CD14-positive monocyte (primary cell): ENCODE measurements at regions not wholly inside any gene's neighbourhood (a gene's known extent, or its start where the extent isn't known, plus 50 kb on each side); places are given as distances from the start of the nearest gene placed in this dataset.

Experiments used
- DNase-seq, 3 donors: peaks; one replicate each; pipeline ENCODE4 v3.0.0-alpha.2; 2011 to 2022
- H2AFZ ChIP-seq: 2 replicates; pipeline ENCODE4 v1.6.0; 2012; ENCODE audit warnings: mild to moderate bottlenecking, low read depth, low read length, inconsistent platforms; ENCODE audit not compliant: insufficient read depth, poor library complexity, severe bottlenecking
- H3K27ac ChIP-seq, 2 donors: 1 replicate in 1 of 2; 2 replicates in 1 of 2; pipeline ENCODE4 v1.5.1; 2012 to 2013; ENCODE audit warnings: low read length in 2 of 2, control low read depth in 1 of 2, inconsistent platforms in 1 of 2, low read depth in 1 of 2, mild to moderate bottlenecking in 1 of 2
- H3K27me3 ChIP-seq, 2 donors: one replicate each; pipeline versions ENCODE4 v1.6.0 to v1.6.1; 2011 to 2013; ENCODE audit warnings: low read length in 2 of 2; ENCODE audit not compliant: control insufficient read depth in 2 of 2, insufficient read depth in 2 of 2
- H3K36me3 ChIP-seq, 2 donors: replicated peaks in 1 of 2; 1 replicate in 1 of 2; 2 replicates in 1 of 2; pipeline versions ENCODE4 v1.5.1 to v1.6.1; 2012 to 2013; ENCODE audit warnings: low read length in 2 of 2, control low read depth in 1 of 2, inconsistent platforms in 1 of 2, mild to moderate bottlenecking in 1 of 2; ENCODE audit not compliant: insufficient read depth in 2 of 2, control insufficient read depth in 1 of 2
- H3K4me1 ChIP-seq, 2 donors: 1 replicate in 1 of 2; 2 replicates in 1 of 2; pipeline versions ENCODE4 v1.5.1 to v1.6.1; 2012 to 2013; ENCODE audit warnings: low read length in 2 of 2, control low read depth in 1 of 2, inconsistent platforms in 1 of 2, mild to moderate bottlenecking in 1 of 2, moderate library complexity in 1 of 2; ENCODE audit not compliant: insufficient read depth in 2 of 2, control insufficient read depth in 1 of 2
- H3K4me2 ChIP-seq: replicated peaks from 2 replicates; pipeline ENCODE3; 2012; ENCODE audit warnings: low read length, moderate library complexity, mild to moderate bottlenecking; ENCODE audit not compliant: poor library complexity, severe bottlenecking; ENCODE audit errors: extremely low read depth
- H3K4me3 ChIP-seq, 3 experiments: fragments of 200-600 bp in 1 of 3; sonication (generic) in 1 of 3; replicated peaks in 1 of 3; 1 replicate in 2 of 3; 2 replicates in 1 of 3; pipeline ENCODE4 v1.5.1; 2011 to 2013; ENCODE audit warnings: low read length in 3 of 3, mild to moderate bottlenecking in 3 of 3, control low read depth in 2 of 3, low read depth in 2 of 3, inconsistent platforms in 1 of 3, moderate library complexity in 1 of 3
- H3K79me2 ChIP-seq: 2 replicates; pipeline ENCODE4 v1.6.0; 2012; ENCODE audit warnings: mild to moderate bottlenecking, control low read depth, inconsistent platforms, low read length, moderate library complexity; ENCODE audit not compliant: insufficient read depth
- H3K9ac ChIP-seq: 2 replicates; pipeline ENCODE4 v1.6.0; 2017; ENCODE audit warnings: low read length, mild to moderate bottlenecking; ENCODE audit not compliant: insufficient read depth, poor library complexity, severe bottlenecking
- H3K9me3 ChIP-seq, 2 donors: replicated peaks in 1 of 2; 1 replicate in 1 of 2; 2 replicates in 1 of 2; pipeline versions ENCODE4 v1.5.1 to v1.6.1; 2012 to 2013; ENCODE audit warnings: low read length in 2 of 2, control low read depth in 1 of 2; ENCODE audit not compliant: control insufficient read depth in 1 of 2, insufficient read depth in 1 of 2
- H4K20me1 ChIP-seq: 2 replicates; pipeline ENCODE4 v1.6.0; 2012; ENCODE audit warnings: mild to moderate bottlenecking, low read length, control low read depth, moderate library complexity; ENCODE audit not compliant: insufficient read depth
- H3K27ac Mint-ChIP-seq, 7 donors: one replicate each; pipeline ENCODE4 v1.8.0; 2020; ENCODE audit warnings: mild to moderate bottlenecking in 7 of 7, mixed read lengths in 7 of 7, moderate library complexity in 6 of 7, inconsistent platforms in 2 of 7
- H3K27me3 Mint-ChIP-seq, 3 donors: one replicate each; pipeline ENCODE4 v1.8.0; 2021 to 2022; ENCODE audit warnings: low read depth in 3 of 3, mild to moderate bottlenecking in 3 of 3, mixed read lengths in 3 of 3, moderate library complexity in 3 of 3, inconsistent platforms in 1 of 3
- H3K36me3 Mint-ChIP-seq, 2 donors: one replicate each; pipeline ENCODE4 v1.8.0; 2020; ENCODE audit warnings: mixed read lengths in 2 of 2, inconsistent platforms in 1 of 2, mild to moderate bottlenecking in 1 of 2
- H3K4me1 Mint-ChIP-seq: one replicate; pipeline ENCODE4 v1.8.0; 2020; ENCODE audit warnings: mild to moderate bottlenecking, mixed read lengths
- H3K4me3 Mint-ChIP-seq, 2 donors: one replicate each; pipeline ENCODE4 v1.8.0; 2020; ENCODE audit warnings: mild to moderate bottlenecking in 2 of 2, mixed read lengths in 2 of 2, moderate library complexity in 1 of 2
- H3K9me3 Mint-ChIP-seq, 7 donors: one replicate each; pipeline ENCODE4 v1.8.0; 2020 to 2022; ENCODE audit warnings: mixed read lengths in 7 of 7, mild to moderate bottlenecking in 6 of 7, moderate library complexity in 6 of 7, inconsistent platforms in 2 of 7
- WGBS: methylation state at CpG from one replicate; pipeline ENCODE4 v1.1.5; 2013; ENCODE audit warnings: missing lambda C conversion rate; ENCODE audit not compliant: insufficient coverage; 5-methylcytosine and 5-hydroxymethylcytosine counted together
- intact Hi-C, 2 donors: fragments of 100-400 bp; cut with micrococcal nuclease; formaldehyde crosslinking; loops; one replicate each; pipeline versions ENCODE4 v1.15.0 to v1.15.1; 2023
- TF ChIP-seq, protein P1 (sequence below): fragments of 200-600 bp; IDR thresholded peaks from one replicate; pipeline ENCODE4 v1.8.0; 2022; ENCODE audit warnings: antibody characterized with exemption, mild to moderate bottlenecking

DNA sequence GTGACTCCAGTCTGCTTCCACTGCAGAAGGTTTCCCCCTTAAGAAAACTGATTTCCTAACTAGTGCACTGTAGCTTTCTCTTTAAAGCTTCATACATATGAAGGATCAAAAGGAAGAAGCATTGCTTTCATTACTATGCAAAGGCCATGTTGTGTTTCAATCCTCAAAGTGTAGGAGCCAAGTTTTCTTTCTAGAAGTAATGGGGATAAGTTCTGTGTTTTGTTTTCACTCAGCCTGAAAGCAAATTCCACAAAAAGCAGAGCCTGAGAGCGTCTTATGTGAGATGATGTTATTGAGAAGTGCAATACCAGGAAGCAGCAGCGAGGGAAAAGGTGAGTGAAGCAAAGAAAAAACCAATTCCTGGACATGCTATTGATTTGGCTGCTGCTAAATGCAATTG lies 99.7 kb downstream of the GMNC start:
- intact Hi-C loops, result no loop called here

DNA sequence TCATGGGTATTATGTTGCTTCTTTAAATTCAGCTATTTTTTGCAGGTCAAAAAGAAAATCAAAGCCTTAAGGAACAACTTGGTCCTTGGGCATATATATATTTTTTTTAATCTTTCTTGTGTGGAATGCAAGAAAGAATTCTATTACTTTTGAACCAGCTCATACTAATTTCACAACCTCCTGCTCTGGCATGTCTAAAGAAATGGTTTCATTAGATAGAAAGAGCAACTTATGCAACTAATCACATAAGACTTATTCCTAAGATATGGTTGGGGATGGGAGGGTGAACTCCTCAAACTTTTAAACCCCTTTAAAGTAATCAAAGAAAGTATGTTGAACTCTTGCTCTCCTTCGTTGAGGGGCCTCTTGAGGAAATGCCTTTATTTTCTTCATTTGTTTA lies 114.9 kb downstream of the GMNC start:
- Mint-ChIP-seq H3K4me3 (no peak overlapping the region), H3K36me3 (no peaks in the 10 kb centered on the region), H3K27ac (no peak overlapping the region), H3K4me1 (no peaks in the 10 kb centered on the region), H3K9me3 (peaks cover 0 to 3% (median 0%) of the 10 kb centered on the region in 7 donors), H3K27me3 (no peaks in the 10 kb centered on the region)
- no peaks in the 10 kb centered on the region for H3K9me3 ChIP-seq
- intact Hi-C loops, result no loop called here
- no peak overlapping the region for H3K27ac ChIP-seq
- no peak overlapping the region for H3K4me3 ChIP-seq
- no peak overlapping the region for H3K4me2 ChIP-seq
- TF ChIP-seq, protein P1, sequence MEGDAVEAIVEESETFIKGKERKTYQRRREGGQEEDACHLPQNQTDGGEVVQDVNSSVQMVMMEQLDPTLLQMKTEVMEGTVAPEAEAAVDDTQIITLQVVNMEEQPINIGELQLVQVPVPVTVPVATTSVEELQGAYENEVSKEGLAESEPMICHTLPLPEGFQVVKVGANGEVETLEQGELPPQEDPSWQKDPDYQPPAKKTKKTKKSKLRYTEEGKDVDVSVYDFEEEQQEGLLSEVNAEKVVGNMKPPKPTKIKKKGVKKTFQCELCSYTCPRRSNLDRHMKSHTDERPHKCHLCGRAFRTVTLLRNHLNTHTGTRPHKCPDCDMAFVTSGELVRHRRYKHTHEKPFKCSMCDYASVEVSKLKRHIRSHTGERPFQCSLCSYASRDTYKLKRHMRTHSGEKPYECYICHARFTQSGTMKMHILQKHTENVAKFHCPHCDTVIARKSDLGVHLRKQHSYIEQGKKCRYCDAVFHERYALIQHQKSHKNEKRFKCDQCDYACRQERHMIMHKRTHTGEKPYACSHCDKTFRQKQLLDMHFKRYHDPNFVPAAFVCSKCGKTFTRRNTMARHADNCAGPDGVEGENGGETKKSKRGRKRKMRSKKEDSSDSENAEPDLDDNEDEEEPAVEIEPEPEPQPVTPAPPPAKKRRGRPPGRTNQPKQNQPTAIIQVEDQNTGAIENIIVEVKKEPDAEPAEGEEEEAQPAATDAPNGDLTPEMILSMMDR, result no peak
- H4K20me1 ChIP-seq, result no peaks in the 10 kb centered on the region
- no peaks in the 10 kb centered on the region for H3K36me3 ChIP-seq
- H3K4me1 ChIP-seq, result no peaks in the 10 kb centered on the region
- H3K79me2 ChIP-seq, result no peaks in the 10 kb centered on the region
- H3K9ac ChIP-seq, result no peak overlapping the region
- no CpG with 5 or more reads among the region's 1 CpG for WGBS
- DNase-seq, result no peak
- H3K27me3 ChIP-seq, result no peaks in the 10 kb centered on the region
- no peak overlapping the region for H2AFZ ChIP-seq

More for the DNA sequence above, 99.7 kb downstream of the GMNC start:
- Histone ChIP-seq H3K4me3 (no peak overlapping the region), H3K27me3 (no peaks in the 10 kb centered on the region), H3K9me3 (no peaks in the 10 kb centered on the region), H3K4me2 (no peak overlapping the region), H4K20me1 (no peaks in the 10 kb centered on the region), H3K4me1 (no peaks in the 10 kb centered on the region), H3K79me2 (no peaks in the 10 kb centered on the region), H2AFZ (no peak overlapping the region), H3K27ac (no peak overlapping the region), H3K36me3 (no peaks in the 10 kb centered on the region), H3K9ac (no peak overlapping the region)
- no peaks in the 10 kb centered on the region for H3K4me1 Mint-ChIP-seq
- DNase-seq, result no peak
- no peak overlapping the region for H3K27ac Mint-ChIP-seq
- H3K27me3 Mint-ChIP-seq, result peaks cover 0 to 3% (median 2%) of the 10 kb centered on the region in 3 donors
- WGBS, result 100% methylated on average over 1 of the region's 2 CpGs
- H3K36me3 Mint-ChIP-seq, result no peaks in the 10 kb centered on the region
- peaks cover 0 to 6% (median 4%) of the 10 kb centered on the region in 7 donors for H3K9me3 Mint-ChIP-seq
- TF ChIP-seq, protein P1, result no peak
- H3K4me3 Mint-ChIP-seq, result no peak overlapping the region
